NCI-H82 (cell line): ENCODE measurements at regions not wholly inside any gene's neighbourhood (a gene's known extent, or its start where the extent isn't known, plus 50 kb on each side); places are given as distances from the start of the nearest gene placed in this dataset.
A peak's percentile ranks its signal among the peaks of the same experiment; 100 is the strongest.

Source experiments
- DNase-seq: peaks from one replicate; lab custom pipeline; 2025; lab: John Stamatoyannopoulos, UW

DNA sequence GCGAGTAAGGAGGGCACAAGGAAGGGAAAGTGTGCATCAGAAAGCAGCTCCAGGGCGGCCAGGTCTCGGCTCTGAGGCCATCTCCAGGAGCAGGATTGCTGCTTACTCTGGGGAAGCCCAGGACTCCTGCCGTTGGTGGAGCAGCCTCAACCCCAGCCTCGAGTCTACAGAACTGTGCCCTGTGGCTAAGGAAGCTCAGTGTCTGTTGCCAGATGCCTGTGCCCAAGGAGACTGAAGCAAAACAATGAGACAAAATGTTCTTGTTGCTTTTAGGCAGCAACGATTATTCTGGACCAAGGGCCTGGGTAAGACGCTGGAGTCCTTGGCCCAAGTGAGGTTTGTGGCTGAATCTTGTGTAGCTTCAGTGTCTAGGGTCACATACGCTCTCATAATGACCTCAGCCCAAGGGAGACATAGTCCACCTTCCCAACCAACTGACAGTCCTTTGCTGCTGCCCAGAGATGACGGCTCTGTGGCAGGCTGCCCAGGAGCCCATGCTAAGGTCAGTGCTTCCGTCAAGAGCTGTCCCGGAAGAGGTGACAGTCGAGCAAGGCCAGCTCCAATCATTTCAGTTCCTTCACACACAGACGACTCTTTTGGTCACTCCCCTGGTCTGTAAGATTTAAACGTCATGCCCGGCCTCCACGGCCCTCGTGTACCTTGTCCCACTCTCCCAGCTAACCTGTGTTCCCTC is 223.8 kb downstream of the TTC32 start:
- DNase-seq: no peak

DNA sequence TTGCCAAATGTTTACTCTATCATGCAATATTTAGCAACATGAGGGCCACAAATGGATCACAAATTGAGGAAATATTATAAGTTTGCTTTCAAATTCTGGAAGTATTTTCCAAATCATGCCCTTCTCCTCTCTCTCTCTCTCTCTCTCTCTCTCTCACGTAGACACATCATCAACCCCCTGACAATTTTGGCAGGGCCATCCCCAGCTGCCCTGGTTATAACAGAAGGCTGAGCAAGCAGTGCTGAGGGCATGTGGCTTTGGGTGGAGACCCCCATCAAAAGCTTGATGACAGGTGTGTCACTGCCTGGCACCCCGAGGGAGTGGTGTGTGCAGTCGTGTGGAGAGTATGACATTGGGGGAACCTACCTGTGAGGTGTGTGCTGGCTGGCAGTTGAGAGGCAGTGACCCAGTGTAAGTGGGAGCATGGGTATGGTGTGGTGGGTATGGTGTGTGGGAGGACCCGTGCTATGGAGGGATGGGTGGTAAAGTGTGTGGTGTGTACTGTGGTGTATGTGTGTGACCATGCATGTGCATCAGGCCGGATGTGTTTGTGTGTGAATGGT is 224.5 kb downstream of the TTC32 start:
- no peak for DNase-seq

GRCh38 chr2:19676770-19677169 is 225.0 kb downstream of the TTC32 start:
- DNase-seq: peak; percentile 40

DNA sequence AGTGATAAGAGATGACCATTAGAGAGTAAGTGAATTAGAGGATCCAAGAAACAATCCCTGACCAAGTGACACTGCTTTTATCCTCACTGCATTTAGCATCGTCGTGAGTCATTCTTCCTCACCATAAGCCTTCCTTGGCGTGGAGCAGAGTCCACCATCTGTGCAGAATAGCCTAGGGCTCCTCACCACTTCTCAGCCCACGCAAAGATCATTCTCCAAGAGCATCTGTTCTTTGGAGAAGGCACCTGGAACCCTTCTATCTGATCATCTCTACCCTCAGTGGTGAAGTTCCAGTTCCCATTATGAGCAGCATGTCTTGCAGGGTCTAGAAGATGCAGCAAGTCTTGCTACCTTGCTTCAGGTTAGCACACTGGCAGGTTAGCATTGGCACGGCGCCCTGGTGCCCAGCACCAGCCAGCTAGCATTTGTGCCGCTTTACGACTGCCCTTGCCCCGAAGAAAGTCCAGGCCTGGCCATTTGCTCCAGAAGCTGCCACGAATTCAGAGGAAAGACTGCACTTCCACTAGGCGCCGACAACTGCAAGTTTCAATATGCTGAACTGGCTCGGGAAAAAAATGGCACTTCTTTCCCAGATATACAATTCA is 225.8 kb downstream of the TTC32 start:
- DNase-seq: peak; percentile 17

DNA sequence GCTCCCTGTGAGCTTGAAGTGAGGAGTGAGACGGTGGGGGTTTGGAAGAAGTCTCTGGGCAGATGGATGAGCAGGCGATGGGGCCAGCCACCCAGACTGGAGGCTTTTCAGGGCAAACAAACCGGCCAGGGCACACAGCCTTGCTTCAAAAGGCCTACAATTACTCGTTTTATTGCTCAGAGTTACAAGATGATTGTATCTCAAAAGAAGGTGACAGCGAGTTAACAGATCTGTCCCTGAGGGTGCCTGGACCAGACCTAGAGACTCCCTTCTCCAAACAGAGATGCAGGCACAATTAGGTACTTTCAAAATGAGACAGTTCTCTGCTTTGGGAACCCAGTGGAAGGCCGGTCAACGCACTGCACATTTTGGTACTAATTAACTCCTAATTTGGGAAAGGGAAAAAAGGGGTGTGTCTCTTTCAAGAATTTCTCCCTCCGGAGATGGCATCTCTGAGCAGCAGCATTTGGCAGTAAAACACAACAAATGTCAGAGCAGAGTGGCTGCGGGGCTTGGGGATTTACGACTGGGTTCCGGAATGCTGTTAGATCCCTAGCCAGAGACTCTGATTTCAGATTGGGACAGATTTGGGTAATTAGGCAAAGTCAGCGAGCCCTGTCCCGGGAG is 226.7 kb downstream of the TTC32 start:
- no peak for DNase-seq

GRCh38 chr2:19674051-19675002 is 227.5 kb downstream of the TTC32 start:
- DNase-seq: no peak

DNA sequence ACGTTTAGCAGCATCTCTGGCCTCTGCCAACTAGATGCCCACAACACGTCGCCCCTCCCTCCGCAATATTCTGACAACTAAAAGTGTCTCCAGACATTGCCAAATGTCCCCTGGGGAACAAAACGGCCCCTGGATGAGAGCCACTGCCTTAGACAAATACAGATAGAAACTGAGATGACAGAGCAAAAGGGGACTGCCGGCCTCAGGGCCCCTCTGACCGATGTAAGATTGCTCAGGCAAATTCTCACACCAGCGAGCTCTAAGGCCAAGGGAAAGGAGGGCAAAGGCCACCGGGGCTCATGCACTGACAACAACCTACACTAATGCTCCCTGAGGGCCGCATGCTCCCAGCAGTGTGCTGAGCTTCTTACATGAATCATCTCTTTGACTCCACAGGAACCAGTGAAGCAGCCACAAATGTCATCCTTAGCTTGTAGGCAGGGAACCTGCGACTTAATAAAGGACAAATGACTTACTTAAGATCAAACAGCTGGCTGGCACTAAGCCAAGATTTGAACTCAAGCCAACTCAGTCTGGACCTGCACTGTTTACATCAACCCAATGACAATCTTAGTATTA is 228.5 kb downstream of the TTC32 start:
- DNase-seq: peak; percentile 76

- DNase-seq: no peak
These were observed 229.9 kb downstream of the TTC32 start for GRCh38 chr2:19671916-19672315.

- no peak for DNase-seq
These were observed 230.5 kb downstream of the TTC32 start for GRCh38 chr2:19671311-19671710.

DNA sequence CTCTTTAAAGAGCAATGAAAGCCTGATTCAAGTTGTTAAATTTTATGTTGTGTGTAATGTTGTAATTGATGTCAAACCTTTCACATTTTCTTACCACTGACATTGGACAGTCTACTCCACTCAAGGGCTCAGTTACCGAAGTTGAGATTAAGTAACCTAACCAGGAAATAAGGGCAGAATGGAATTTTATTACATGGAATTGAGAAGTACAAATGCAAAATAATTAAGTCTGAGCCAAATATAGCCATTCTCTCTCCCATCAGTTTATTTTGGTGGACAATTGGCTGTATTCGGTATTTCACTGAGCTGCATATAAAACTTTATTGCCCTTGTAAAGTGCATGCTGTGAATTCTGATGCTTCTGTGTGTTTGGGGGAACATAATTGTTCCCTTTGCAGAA is 231.5 kb downstream of the TTC32 start:
- no peak for DNase-seq

- no peak for DNase-seq
These were observed 232.2 kb downstream of the TTC32 start for GRCh38 chr2:19669559-19669958.

DNA sequence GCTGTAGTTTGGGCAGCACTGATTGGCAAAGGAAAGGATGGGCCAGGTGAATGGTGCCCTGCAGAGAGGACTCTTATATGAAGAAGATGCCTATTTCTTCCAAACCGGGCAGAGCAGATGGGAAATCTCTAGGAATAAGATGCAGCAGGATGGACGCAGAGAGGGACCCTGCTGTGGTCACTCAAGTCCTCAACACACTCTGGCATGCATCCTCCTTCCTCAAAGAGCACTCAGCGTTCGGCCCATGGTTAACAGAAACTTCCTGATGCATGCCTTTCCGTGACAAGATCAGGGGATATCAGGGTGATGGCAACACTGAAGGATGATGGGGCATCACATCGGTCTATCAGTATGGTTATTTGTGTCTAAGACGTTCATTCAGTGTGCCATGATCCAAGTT is 232.7 kb downstream of the TTC32 start:
- no peak for DNase-seq

- DNase-seq: peak; percentile 14
These were observed 234.2 kb downstream of the TTC32 start for GRCh38 chr2:19667536-19667949.

DNA sequence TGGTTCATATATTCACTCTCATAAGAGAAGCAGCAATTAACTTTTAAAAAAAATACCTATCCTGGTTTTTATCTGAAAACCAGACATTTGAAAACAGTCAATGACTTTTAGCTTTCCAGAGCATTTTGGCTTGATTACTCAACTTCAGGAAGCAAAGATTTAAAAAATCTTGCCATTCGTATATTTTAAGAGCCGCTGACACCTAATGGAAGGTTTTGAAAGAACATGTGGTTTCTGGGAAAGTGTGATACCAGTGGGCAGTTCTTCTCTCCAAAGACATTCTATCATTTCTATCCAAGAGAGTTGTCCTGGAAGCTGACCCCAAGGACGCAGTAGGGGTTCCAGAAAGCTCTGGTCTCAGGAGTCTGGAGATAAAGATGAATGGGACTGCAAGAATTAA is 234.7 kb downstream of the TTC32 start:
- DNase-seq: peak; percentile 10

- DNase-seq: no peak
These were observed 237.1 kb downstream of the TTC32 start for GRCh38 chr2:19664646-19665045.

GRCh38 chr2:19659024-19659792 is 242.6 kb downstream of the TTC32 start:
- DNase-seq: no peak

GRCh38 chr2:19656011-19656410 is 245.8 kb downstream of the TTC32 start:
- no peak for DNase-seq

DNA sequence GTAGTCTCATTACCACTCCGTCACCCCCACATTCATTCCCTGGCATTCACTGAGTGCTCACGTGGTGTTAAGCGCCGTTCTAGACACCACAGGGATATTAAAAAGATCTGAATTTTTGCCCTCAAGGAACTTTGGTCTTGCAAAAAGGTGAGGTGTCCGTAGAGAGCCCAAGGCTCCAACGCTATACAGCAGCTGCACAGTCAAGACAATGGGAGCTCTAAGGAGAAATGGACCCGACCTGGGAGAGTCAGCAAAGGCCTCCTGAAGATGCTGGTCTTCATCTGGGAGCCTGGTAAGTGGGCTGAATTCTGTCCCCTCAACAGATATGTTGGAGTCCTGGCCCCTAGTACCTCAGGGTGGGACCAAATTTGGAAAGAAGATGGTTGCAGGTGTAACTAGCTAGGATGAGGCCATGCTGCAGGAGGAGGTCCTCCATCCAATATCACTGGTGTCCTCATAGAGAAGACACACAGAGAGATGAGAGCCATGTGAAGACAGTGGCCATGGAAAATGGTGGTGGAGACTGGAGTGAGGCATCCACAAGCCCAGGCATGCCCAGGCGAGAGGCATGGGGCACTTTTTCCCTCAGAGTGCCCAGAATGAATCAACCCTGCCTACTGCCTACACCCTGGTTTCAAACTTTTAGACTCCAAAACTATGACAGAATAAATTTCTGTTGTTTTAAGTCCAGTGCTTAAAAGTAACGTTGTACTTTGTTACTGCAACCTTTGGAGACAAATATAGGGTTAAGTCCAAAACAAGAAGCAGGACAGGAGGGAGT is 247.3 kb downstream of the TTC32 start:
- no peak for DNase-seq

DNA sequence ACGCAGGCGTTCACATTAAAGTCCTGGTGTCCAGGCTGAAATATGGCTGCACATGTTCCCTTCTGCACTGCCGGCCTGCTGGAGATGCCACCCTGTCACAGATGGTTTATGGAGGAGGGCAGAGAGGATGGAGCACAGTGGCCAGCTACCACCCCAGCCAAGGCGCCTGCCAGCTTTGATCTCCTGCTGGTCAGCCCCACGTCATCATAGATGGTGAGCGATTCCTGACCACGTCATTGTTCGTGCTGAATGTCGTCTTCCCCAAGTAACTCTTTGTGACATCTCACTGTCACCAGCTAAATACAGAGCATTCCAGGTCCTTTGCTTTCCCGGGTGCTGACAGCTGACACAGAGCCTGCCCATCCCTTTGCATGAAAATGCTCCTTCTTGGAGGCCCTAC is 248.3 kb downstream of the TTC32 start:
- DNase-seq: no peak

- DNase-seq: peak; percentile 76
These were observed 249.0 kb downstream of the TTC32 start for GRCh38 chr2:19652811-19653210.
